GM12873 (cell line): ENCODE measurements at regions not wholly inside any gene's neighbourhood (a gene's known extent, or its start where the extent isn't known, plus 50 kb on each side); places are given as distances from the start of the nearest gene placed in this dataset.

ENCODE experiments used
- TF ChIP-seq, protein P1 (sequence below): IDR thresholded peaks from 2 replicates; pipeline ENCODE4 v1.5.1; 2012; ENCODE audit warnings: low read depth, mild to moderate bottlenecking, moderate library complexity, low read length, control low read depth; ENCODE audit not compliant: insufficient read depth; ENCODE audit errors: missing control alignments

DNA sequence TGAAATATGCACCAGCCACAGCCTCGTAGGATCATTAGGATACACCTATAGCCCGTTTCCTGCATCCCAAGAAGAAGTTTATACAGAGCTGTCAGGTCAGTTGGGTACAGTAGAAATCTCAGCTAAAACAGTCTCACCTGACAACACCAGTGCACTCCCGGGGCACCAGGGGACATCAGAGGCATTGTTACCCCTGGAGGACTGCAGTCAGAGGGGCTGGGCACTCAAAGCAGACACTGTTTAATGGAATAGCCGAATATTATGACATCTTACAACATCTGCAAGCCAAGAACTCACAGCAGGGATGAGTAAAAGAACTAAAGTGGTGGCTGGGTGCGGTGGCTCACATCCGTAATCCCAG lies 93.0 kb upstream of the ID2 start:
- TF ChIP-seq, protein P1, sequence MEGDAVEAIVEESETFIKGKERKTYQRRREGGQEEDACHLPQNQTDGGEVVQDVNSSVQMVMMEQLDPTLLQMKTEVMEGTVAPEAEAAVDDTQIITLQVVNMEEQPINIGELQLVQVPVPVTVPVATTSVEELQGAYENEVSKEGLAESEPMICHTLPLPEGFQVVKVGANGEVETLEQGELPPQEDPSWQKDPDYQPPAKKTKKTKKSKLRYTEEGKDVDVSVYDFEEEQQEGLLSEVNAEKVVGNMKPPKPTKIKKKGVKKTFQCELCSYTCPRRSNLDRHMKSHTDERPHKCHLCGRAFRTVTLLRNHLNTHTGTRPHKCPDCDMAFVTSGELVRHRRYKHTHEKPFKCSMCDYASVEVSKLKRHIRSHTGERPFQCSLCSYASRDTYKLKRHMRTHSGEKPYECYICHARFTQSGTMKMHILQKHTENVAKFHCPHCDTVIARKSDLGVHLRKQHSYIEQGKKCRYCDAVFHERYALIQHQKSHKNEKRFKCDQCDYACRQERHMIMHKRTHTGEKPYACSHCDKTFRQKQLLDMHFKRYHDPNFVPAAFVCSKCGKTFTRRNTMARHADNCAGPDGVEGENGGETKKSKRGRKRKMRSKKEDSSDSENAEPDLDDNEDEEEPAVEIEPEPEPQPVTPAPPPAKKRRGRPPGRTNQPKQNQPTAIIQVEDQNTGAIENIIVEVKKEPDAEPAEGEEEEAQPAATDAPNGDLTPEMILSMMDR: no peak

DNA sequence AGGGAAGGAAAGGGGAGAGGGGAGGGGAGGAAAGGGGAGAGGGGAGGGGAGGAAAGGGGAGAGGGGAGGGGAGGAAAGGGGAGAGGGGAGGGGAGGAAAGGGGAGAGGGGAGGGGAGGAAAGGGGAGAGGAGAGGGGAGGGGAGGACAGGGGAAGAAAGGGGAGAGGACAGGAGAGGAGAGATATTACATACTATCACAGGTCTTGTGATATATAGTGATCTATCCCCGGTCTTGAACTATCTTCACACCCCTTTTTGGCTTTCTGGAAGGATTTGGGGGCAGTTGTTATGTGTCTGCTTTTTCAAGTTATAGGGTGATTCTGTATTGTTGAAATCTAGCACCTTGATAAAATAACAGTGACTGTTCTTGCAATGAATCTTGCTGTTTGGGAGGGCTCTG lies 92.1 kb upstream of the ID2 start:
- TF ChIP-seq, protein P1: no peak

DNA sequence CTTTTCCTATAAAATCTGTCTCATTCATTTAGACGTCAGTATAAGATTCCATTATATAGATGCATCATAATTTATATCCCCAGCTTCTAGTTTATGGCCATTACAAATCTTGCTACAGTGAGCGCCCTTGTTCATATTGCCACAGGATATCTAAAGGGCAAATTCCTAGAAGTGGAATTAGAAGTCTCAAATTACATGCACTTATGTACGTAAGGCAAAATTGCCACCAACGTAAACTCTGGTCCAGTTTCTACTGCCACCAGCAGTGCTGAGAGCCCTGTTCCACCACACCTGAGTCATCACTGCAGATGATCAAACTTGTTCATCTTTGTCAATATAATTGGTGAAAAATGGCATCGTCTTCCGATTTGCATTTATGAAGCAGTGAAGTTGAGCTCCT lies 90.9 kb upstream of the ID2 start:
- TF ChIP-seq, protein P1: no peak

DNA sequence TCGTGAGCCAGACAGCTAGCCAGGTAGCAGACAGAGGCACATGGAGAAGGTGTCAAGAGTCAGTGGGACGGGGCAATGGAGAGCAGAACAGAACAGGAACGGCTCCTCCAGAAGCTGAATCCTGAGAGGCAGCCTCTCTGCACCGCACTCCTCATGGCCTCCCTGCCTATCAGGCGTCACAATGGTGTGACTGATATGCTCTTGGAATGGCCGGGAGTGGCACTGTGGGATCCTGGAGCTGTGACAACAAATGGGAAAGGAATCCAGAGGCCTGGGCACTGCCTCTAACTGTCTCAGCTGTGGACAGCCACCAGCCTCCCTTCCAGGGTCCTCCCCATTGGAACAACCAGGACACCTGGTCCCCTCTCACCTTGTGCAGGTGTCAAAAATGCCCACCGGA lies 89.1 kb upstream of the ID2 start:
- TF ChIP-seq, protein P1: no peak

DNA sequence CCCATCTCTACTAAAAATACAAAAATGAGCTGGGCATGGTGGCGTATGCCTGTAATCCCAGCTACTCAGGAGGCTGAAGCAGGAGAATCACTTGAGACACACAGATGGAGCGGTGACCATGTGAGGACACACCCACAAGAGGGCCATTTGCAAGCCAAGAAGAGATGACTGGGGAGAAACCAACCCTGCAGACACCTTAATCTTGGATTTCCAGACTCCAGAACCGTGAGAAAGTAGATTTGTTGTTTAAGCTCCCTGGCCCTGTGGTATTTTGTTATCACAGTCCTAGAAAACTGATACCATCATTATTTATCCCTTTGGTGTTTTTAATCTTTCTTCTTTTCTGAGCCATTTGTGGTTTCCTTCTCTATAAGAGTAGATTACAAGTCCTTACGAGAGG lies 88.6 kb upstream of the ID2 start:
- TF ChIP-seq, protein P1: no peak

DNA sequence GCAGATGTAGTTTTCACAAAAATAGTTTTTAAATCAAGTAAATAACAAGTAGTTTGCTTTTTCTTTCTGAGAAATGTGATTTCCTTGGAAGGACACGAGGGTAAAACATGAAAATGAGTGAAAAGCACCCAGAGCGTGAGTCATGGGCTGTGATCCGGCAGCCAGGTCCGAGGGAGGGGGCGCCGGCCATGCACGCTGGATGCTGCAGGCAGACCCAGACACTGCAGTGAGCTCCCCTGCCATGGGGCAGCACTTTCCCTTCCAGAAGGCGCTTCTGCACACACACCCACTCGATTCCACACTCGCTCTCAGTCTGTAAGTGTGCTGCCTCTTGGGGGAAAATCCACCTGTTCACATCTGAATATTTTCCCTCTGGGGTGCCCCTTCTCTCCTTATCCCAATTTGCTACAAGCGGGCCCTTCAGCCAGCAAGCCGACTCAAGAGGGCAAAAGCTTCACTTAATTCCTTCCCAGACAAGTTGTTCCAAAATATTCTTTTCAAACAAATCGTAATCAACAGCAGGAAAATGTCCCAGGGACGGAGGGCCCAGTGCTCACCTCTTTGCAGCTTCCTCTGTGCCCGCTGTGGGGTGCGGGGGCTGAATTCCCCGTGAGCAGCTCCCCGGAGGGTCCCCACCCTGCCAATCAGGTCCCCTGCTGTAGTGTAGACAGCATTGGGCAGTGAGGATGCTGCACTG lies 87.0 kb upstream of the ID2 start:
- TF ChIP-seq, protein P1: no peak

DNA sequence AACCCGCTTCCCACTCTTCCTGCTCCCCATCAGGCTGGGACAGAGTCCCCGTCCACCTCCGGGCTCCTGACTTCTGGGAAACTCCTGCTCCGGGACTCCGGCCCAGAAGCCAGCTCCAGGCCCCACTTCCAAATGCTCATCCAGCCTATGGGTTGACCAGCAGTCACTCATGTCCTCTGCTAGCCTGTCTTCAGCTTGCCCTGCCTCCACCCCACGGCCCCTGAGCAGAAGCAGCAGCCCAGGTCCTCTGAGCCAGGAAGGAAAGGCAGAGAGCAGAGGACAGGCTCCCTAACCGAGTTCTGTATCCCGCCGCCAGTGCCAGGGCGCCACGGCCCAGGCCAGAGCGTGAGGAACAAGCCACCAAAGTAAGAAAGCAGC lies 86.4 kb upstream of the ID2 start:
- TF ChIP-seq, protein P1: no peak
